K562 (cell line): ENCODE measurements at regions not wholly inside any gene's neighbourhood (a gene's known extent, or its start where the extent isn't known, plus 50 kb on each side); places are given as distances from the start of the nearest gene placed in this dataset.

Experiments
- ATAC-seq: fragments of 200-7000 bp; cut with Tn5 transposase; 3 replicates; pipeline ENCODE4 v1.9.1; 2020; ENCODE audit warnings: moderate library complexity
- BruUV-seq: library from RNA; stranded (reverse); fragments of 400-500 nt; replicated peaks from 2 replicates; lab custom pipeline; 2021; lab: Mats Ljungman, UMichigan
- CTCF ChIA-PET: fragments of 300-600 bp; formaldehyde crosslinking; extraction: SDS; loops from one replicate; lab custom pipeline; 2021; ENCODE audit warnings: low intra/inter-chr PET ratio; lab: Yijun Ruan, JAX
- POLR2A ChIA-PET: fragments of 300-600, 350-650 bp; sonication (Branson Sonifier 250); formaldehyde crosslinking; extraction: SDS; loops from one replicate; lab custom pipeline; 2021; ENCODE audit warnings: antibody characterized with exemption, inconsistent platforms; lab: Yijun Ruan, JAX
- DNase-seq, 4 experiments: peaks; one replicate each; pipeline versions ENCODE4 v3.0.0 to v3.0.0-alpha.2; 2011 to 2018; ENCODE audit warnings: low spot score in 3 of 4, mixed read lengths in 3 of 4; ENCODE audit errors: extremely low read depth in 1 of 4
- FAIRE-seq: peaks from 2 replicates; lab custom pipeline; 2011; peaks lifted over from hg19 to GRCh38; lab: Jason Lieb, UNC
- H2AFZ ChIP-seq: 2 replicates; pipeline ENCODE4 v1.6.0; 2011; ENCODE audit warnings: low read depth, low read length, control low read depth, inconsistent platforms
- H3K27ac ChIP-seq: fragments of 200-600 bp; 3 replicates; pipeline ENCODE4 v1.8.0; 2011; ENCODE audit warnings: low read depth, mild to moderate bottlenecking, control low read depth, inconsistent platforms, low read length, moderate library complexity, mixed read lengths; ENCODE audit errors: extremely low read depth
- H3K27me3 ChIP-seq, 2 experiments: fragments of 300-600 bp in 1 of 2; 2 replicates in 1 of 2; 3 replicates in 1 of 2; pipeline versions ENCODE4 v1.6.0 to v1.8.0; 2011; ENCODE audit warnings: inconsistent platforms in 2 of 2, low read length in 2 of 2, mild to moderate bottlenecking in 1 of 2, mixed read lengths in 1 of 2, moderate library complexity in 1 of 2; ENCODE audit not compliant: control insufficient read depth in 2 of 2, insufficient read depth in 2 of 2
- H3K36me3 ChIP-seq: fragments of 300-600 bp; 3 replicates; pipeline ENCODE4 v1.8.0; 2011; ENCODE audit warnings: mild to moderate bottlenecking, low read length, inconsistent platforms; ENCODE audit not compliant: control insufficient read depth, insufficient read depth
- H3K4me1 ChIP-seq, 2 experiments: fragments of 200-600 bp in 1 of 2; replicated peaks in 1 of 2; 2 replicates in 1 of 2; 3 replicates in 1 of 2; pipeline versions ENCODE4 v1.5.1 to v1.8.0; 2011; ENCODE audit warnings: inconsistent platforms in 2 of 2, low read length in 2 of 2, mild to moderate bottlenecking in 1 of 2, mixed read lengths in 1 of 2, moderate library complexity in 1 of 2; ENCODE audit not compliant: control insufficient read depth in 2 of 2, insufficient read depth in 2 of 2
- H3K4me2 ChIP-seq: 2 replicates; pipeline ENCODE4 v1.6.1; 2011; ENCODE audit warnings: low read length, control low read depth, inconsistent platforms, mixed read lengths; ENCODE audit not compliant: insufficient read depth
- H3K4me3 ChIP-seq: fragments of 200-600 bp; sonication (generic), shearing (Covaris generic); 2 replicates; pipeline ENCODE4 v1.5.1; 2016; ENCODE audit warnings: control low read depth, inconsistent platforms
- H3K79me2 ChIP-seq: fragments of 200-600 bp; 3 replicates; pipeline ENCODE4 v1.8.0; 2011; ENCODE audit warnings: low read length, inconsistent platforms; ENCODE audit not compliant: control insufficient read depth, insufficient read depth
- H3K9ac ChIP-seq, 2 experiments: 2 replicates each; pipeline versions ENCODE4 v1.6.0 to v1.6.1; 2011; ENCODE audit warnings: low read depth in 2 of 2, low read length in 2 of 2, control low read depth in 1 of 2, inconsistent platforms in 1 of 2, mild to moderate bottlenecking in 1 of 2, mixed read lengths in 1 of 2; ENCODE audit not compliant: insufficient read depth in 1 of 2
- H3K9me1 ChIP-seq: one replicate; pipeline ENCODE4 v1.6.0; 2011; ENCODE audit warnings: inconsistent platforms, mild to moderate bottlenecking, low read length, moderate library complexity; ENCODE audit not compliant: control insufficient read depth, insufficient read depth
- H3K9me3 ChIP-seq: replicated peaks from 2 replicates; pipeline ENCODE4 v1.5.1; 2011; ENCODE audit warnings: low read depth, low read length, inconsistent platforms; ENCODE audit not compliant: control insufficient read depth, insufficient read depth
- H4K20me1 ChIP-seq: replicated peaks from 2 replicates; pipeline ENCODE4 v1.6.1; 2011; ENCODE audit warnings: low read length, inconsistent platforms, mixed read lengths; ENCODE audit not compliant: control insufficient read depth, insufficient read depth
- L3MBTL2 ChIP-seq: fragments of 450-650 bp; IDR thresholded peaks from 2 replicates; pipeline ENCODE4 v1.6.1; 2016; ENCODE audit warnings: mild to moderate bottlenecking, moderate library complexity
- MEIS2 ChIP-seq: fragments of 450-650 bp; IDR thresholded peaks from 2 replicates; pipeline ENCODE4 v1.6.1; 2014; ENCODE audit warnings: mild to moderate bottlenecking; ENCODE audit not compliant: partially characterized antibody
- NFIC ChIP-seq: fragments of 450-650 bp; IDR thresholded peaks from 2 replicates; pipeline ENCODE4 v1.6.1; 2017; ENCODE audit warnings: mild to moderate bottlenecking, inconsistent platforms
- POLR2B ChIP-seq: fragments of 450-650 bp; IDR thresholded peaks from 2 replicates; pipeline ENCODE4 v1.6.1; 2018; ENCODE audit warnings: low read depth; ENCODE audit not compliant: partially characterized antibody
- RFX1 ChIP-seq: fragments of 450-650 bp; IDR thresholded peaks from 2 replicates; pipeline ENCODE4 v1.6.1; 2016; ENCODE audit warnings: mild to moderate bottlenecking, moderate library complexity
- SAFB2 ChIP-seq: fragments of 200-400 bp; formaldehyde crosslinking; IDR thresholded peaks from 2 replicates; pipeline ENCODE4 v1.6.1; 2018; ENCODE audit warnings: borderline replicate concordance, low read length, low read depth, moderate library complexity; ENCODE audit not compliant: severe bottlenecking
- SP2 ChIP-seq: IDR thresholded peaks from 2 replicates; pipeline ENCODE4 v1.6.1; 2011; ENCODE audit warnings: mild to moderate bottlenecking, low read depth, low read length, moderate library complexity; ENCODE audit not compliant: poor library complexity, severe bottlenecking; ENCODE audit errors: extremely low read depth
- THRA ChIP-seq: fragments of 450-650 bp; IDR thresholded peaks from 2 replicates; pipeline ENCODE4 v1.6.1; 2017; ENCODE audit warnings: mild to moderate bottlenecking, moderate library complexity
- YY1 ChIP-seq, 3 experiments: IDR thresholded peaks; 2 replicates each; pipeline ENCODE4 v1.6.1; 2011; ENCODE audit warnings: low read length in 2 of 3, mild to moderate bottlenecking in 2 of 3, moderate library complexity in 2 of 3, borderline replicate concordance in 1 of 3, control low read depth in 1 of 3, low read depth in 1 of 3; ENCODE audit not compliant: insufficient read depth in 3 of 3, insufficient replicate concordance in 2 of 3, control insufficient read depth in 1 of 3, insufficient read length in 1 of 3; ENCODE audit errors: extremely low read depth in 1 of 3
- ZNF274 ChIP-seq: IDR thresholded peaks from 2 replicates; pipeline ENCODE4 v1.6.1; 2011; ENCODE audit warnings: low read depth, mild to moderate bottlenecking, low read length, moderate library complexity, borderline replicate concordance
- WGBS: fragments of 100-300 bp; shearing (Covaris generic); methylation state at CpG from one replicate; pipeline ENCODE4 v1.1.6; 2016; ENCODE audit warnings: low coverage, mixed read lengths; ENCODE audit not compliant: insufficient coverage; ENCODE audit errors: missing lambda C conversion rate; 5-methylcytosine and 5-hydroxymethylcytosine counted together
- in situ Hi-C: fragments of 300-500 bp; cut with MboI; formaldehyde crosslinking; loops from 4 replicates; pipeline ENCODE4 v1.15.0; 2018; ENCODE audit warnings: inconsistent platforms, mixed read lengths
- intact Hi-C: fragments of 100-400 bp; cut with micrococcal nuclease; formaldehyde crosslinking; loops from 2 replicates; pipeline ENCODE4 v1.14.2; 2022
- TF ChIP-seq, protein P1 (sequence below), 2 experiments: IDR thresholded peaks; 2 replicates each; pipeline ENCODE4 v1.6.1; 2011; ENCODE audit warnings: borderline replicate concordance in 1 of 2, control low read depth in 1 of 2, low read depth in 1 of 2, low read length in 1 of 2, mild to moderate bottlenecking in 1 of 2, mixed read lengths in 1 of 2, moderate library complexity in 1 of 2; ENCODE audit not compliant: insufficient read depth in 1 of 2, insufficient read length in 1 of 2, poor library complexity in 1 of 2, severe bottlenecking in 1 of 2; ENCODE audit errors: extremely low read depth in 1 of 2
- TF ChIP-seq, protein P2 (sequence below), 3 experiments: IDR thresholded peaks in 2 of 3; conservative IDR thresholded peaks in 1 of 3; 2 replicates each; pipeline ENCODE4 v1.5.1; 2011 to 2012; ENCODE audit warnings: low read length in 3 of 3, mild to moderate bottlenecking in 3 of 3, control low read depth in 2 of 3, improper control_type of control experiment in 1 of 3, inconsistent platforms in 1 of 3, low read depth in 1 of 3, mixed read lengths in 1 of 3, moderate library complexity in 1 of 3; ENCODE audit not compliant: insufficient read depth in 2 of 3

- H3K27ac ChIP-seq = no peak overlapping the region
- H3K4me2 ChIP-seq = peak overlapping the region; percentile 82
- peaks cover 0 to 5% of the 10 kb centered on the region in 2 experiments; a peak in 3 of 5 replicates for H3K4me1 ChIP-seq
- 8% methylated on average over 25 of the region's 27 CpGs for WGBS
- H3K36me3 ChIP-seq = no peaks in the 10 kb centered on the region
- POLR2A ChIA-PET = interaction anchor here (0.6 kb wide), 1 partner anchor 1352 kb away, joined by 5 read pairs; no protein-coding TSS in a partner anchor
- FAIRE-seq (peak; percentile 49), DNase-seq (peak; percentile 80 to 95 (median 93)), ATAC-seq (peak; percentile 85)
- no peaks in the 10 kb centered on the region; the same call in 1 of the 2 replicates for H3K9me3 ChIP-seq
- no peaks in the 10 kb centered on the region for H3K79me2 ChIP-seq
- H2AFZ ChIP-seq = peak overlapping the region; percentile 92
- H4K20me1 ChIP-seq = no peaks in the 10 kb centered on the region
- peak overlapping the region; percentile 22 for H3K4me3 ChIP-seq
- H3K9ac ChIP-seq = 0 out of 4 replicates have a peak overlapping the region, but pooled peaks of 1 of the 2 experiments have one; percentile 28
- in situ Hi-C loops = no loop called here
- no peaks in the 10 kb centered on the region for H3K9me1 ChIP-seq
- H3K27me3 ChIP-seq = peaks cover 0 to 24% of the 10 kb centered on the region in 2 experiments; a peak in 3 of 5 replicates
- CTCF ChIA-PET = no interaction called here
- intact Hi-C loops = no loop called here
- BruUV-seq = no TSS peak
- TF ChIP-seq MEIS2 (peak; percentile 92), NFIC (no peak), L3MBTL2 (peak; percentile 82), RFX1 (peak; percentile 77), POLR2B (peak; percentile 74), THRA (peak; percentile 89), YY1 (IDR thresholded peaks at IDR 0.05; ENCODE audit: borderline replicate concordance in 1 of 3, control insufficient read depth in 1 of 3, extremely low read depth in 1 of 3, insufficient read depth in 3 of 3, insufficient read length in 1 of 3, insufficient replicate concordance in 2 of 3, low read depth in 1 of 3, low read length in 2 of 3) (peak in 1 of 3 experiments; percentile 7), SAFB2 (no peak), SP2 (no peak), ZNF274 (no peak)
- TF ChIP-seq, protein P1, sequence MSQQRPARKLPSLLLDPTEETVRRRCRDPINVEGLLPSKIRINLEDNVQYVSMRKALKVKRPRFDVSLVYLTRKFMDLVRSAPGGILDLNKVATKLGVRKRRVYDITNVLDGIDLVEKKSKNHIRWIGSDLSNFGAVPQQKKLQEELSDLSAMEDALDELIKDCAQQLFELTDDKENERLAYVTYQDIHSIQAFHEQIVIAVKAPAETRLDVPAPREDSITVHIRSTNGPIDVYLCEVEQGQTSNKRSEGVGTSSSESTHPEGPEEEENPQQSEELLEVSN (IDR thresholded peaks at IDR 0.05; ENCODE audit: borderline replicate concordance in 1 of 2, extremely low read depth in 1 of 2, insufficient read depth in 1 of 2, insufficient read length in 1 of 2, low read depth in 1 of 2, low read length in 1 of 2, poor library complexity in 1 of 2, severe bottlenecking in 1 of 2) = peak; percentile 43 to 56
- TF ChIP-seq, protein P2, sequence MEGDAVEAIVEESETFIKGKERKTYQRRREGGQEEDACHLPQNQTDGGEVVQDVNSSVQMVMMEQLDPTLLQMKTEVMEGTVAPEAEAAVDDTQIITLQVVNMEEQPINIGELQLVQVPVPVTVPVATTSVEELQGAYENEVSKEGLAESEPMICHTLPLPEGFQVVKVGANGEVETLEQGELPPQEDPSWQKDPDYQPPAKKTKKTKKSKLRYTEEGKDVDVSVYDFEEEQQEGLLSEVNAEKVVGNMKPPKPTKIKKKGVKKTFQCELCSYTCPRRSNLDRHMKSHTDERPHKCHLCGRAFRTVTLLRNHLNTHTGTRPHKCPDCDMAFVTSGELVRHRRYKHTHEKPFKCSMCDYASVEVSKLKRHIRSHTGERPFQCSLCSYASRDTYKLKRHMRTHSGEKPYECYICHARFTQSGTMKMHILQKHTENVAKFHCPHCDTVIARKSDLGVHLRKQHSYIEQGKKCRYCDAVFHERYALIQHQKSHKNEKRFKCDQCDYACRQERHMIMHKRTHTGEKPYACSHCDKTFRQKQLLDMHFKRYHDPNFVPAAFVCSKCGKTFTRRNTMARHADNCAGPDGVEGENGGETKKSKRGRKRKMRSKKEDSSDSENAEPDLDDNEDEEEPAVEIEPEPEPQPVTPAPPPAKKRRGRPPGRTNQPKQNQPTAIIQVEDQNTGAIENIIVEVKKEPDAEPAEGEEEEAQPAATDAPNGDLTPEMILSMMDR (IDR thresholded peaks at IDR 0.05 in 2 of 3, conservative IDR thresholded peaks at IDR 0.05 in 1 of 3; ENCODE audit: insufficient read depth in 2 of 3, low read depth in 1 of 3, low read length in 3 of 3) = no peak
Measured at GRCh38 chr10:1809139-1809741, 71.9 kb upstream of the ADARB2 start.
